IMR-90 (cell line): ENCODE measurements at regions not wholly inside any gene's neighbourhood (a gene's known extent, or its start where the extent isn't known, plus 50 kb on each side); places are given as distances from the start of the nearest gene placed in this dataset.

Experiments
- ATAC-seq: fragments of 200-7000 bp; cut with Tn5 transposase; 2 replicates; pipeline ENCODE4 v1.9.1; 2020; ENCODE audit warnings: low read depth, mild to moderate bottlenecking, moderate library complexity
- BruUV-seq: library from RNA; stranded (reverse); fragments of 400-500 nt; replicated peaks from 2 replicates; lab custom pipeline; 2021; lab: Mats Ljungman, UMichigan
- CTCF ChIA-PET: fragments of 300-600 bp; formaldehyde crosslinking; extraction: SDS; loops from one replicate; lab custom pipeline; 2021; ENCODE audit warnings: antibody characterized with exemption; lab: Yijun Ruan, JAX
- POLR2A ChIA-PET: fragments of 300-600 bp; sonication (Branson Sonifier 250); formaldehyde crosslinking; loops from one replicate; lab custom pipeline; 2022; ENCODE audit warnings: antibody characterized with exemption; ENCODE audit not compliant: unreplicated experiment; lab: Charles Lee
- DNase-seq: peaks from one replicate; pipeline ENCODE4 v3.0.0; 2013
- H2AFZ ChIP-seq: replicated peaks from 2 replicates; pipeline ENCODE3; 2013; ENCODE audit warnings: low read length, mild to moderate bottlenecking; ENCODE audit not compliant: poor library complexity
- H2AK5ac ChIP-seq: 2 replicates; pipeline ENCODE4 v1.6.1; 2013; ENCODE audit warnings: low read depth, low read length, inconsistent platforms
- H2AK9ac ChIP-seq: replicated peaks from 2 replicates; pipeline ENCODE3; 2013; ENCODE audit warnings: mild to moderate bottlenecking, low read depth, low read length, moderate library complexity; ENCODE audit not compliant: poor library complexity
- H2BK120ac ChIP-seq: 2 replicates; pipeline ENCODE4 v1.6.1; 2013; ENCODE audit warnings: low read depth, low read length, inconsistent platforms
- H2BK15ac ChIP-seq: 3 replicates; pipeline ENCODE4 v1.6.1; 2013; ENCODE audit warnings: low read depth, low read length, inconsistent platforms
- H2BK20ac ChIP-seq: 2 replicates; pipeline ENCODE4 v1.6.1; 2013; ENCODE audit warnings: low read depth, mild to moderate bottlenecking, inconsistent platforms, low read length, moderate library complexity
- H2BK5ac ChIP-seq: 2 replicates; pipeline ENCODE4 v1.6.1; 2013; ENCODE audit warnings: mild to moderate bottlenecking, low read depth, low read length, inconsistent platforms; ENCODE audit not compliant: poor library complexity, severe bottlenecking
- H3K14ac ChIP-seq: replicated peaks from 2 replicates; pipeline ENCODE4 v1.6.1; 2013; ENCODE audit warnings: low read depth, low read length, inconsistent platforms
- H3K18ac ChIP-seq: 2 replicates; pipeline ENCODE4 v1.6.1; 2013; ENCODE audit warnings: low read depth, low read length, control low read depth
- H3K23ac ChIP-seq: 2 replicates; pipeline ENCODE4 v1.6.1; 2013; ENCODE audit warnings: low read depth, low read length, inconsistent platforms
- H3K27ac ChIP-seq: 2 replicates; pipeline ENCODE4 v1.5.1; 2013; ENCODE audit warnings: mild to moderate bottlenecking, control low read depth, low read length; ENCODE audit not compliant: insufficient read depth
- H3K27me3 ChIP-seq: 2 replicates; pipeline ENCODE4 v1.6.1; 2013; ENCODE audit warnings: low read length; ENCODE audit not compliant: control insufficient read depth, insufficient read depth
- H3K36me3 ChIP-seq: 2 replicates; pipeline ENCODE4 v1.6.1; 2013; ENCODE audit warnings: low read length, mixed read lengths; ENCODE audit not compliant: control insufficient read depth, insufficient read depth
- H3K4ac ChIP-seq: 2 replicates; pipeline ENCODE4 v1.6.1; 2013; ENCODE audit warnings: low read depth, low read length, inconsistent platforms
- H3K4me1 ChIP-seq: 2 replicates; pipeline ENCODE4 v1.6.1; 2013; ENCODE audit warnings: low read length, mixed read lengths; ENCODE audit not compliant: control insufficient read depth, insufficient read depth
- H3K4me2 ChIP-seq: 2 replicates; pipeline ENCODE4 v1.6.1; 2013; ENCODE audit warnings: low read depth, mild to moderate bottlenecking, control low read depth, low read length, moderate library complexity
- H3K4me3 ChIP-seq: 2 replicates; pipeline ENCODE4 v1.5.1; 2013; ENCODE audit warnings: low read depth, mild to moderate bottlenecking, control low read depth, low read length, moderate library complexity; ENCODE audit not compliant: insufficient read depth
- H3K56ac ChIP-seq: 2 replicates; pipeline ENCODE4 v1.6.1; 2013; ENCODE audit warnings: low read length, inconsistent platforms; ENCODE audit not compliant: insufficient read depth; ENCODE audit errors: extremely low read depth
- H3K79me1 ChIP-seq, 2 experiments: 2 replicates each; pipeline ENCODE4 v1.6.1; 2013; ENCODE audit warnings: low read length in 2 of 2, inconsistent platforms in 1 of 2, low read depth in 1 of 2
- H3K9ac ChIP-seq: 2 replicates; pipeline ENCODE4 v1.6.1; 2013; ENCODE audit warnings: low read depth, low read length, control low read depth
- H3K9me1 ChIP-seq: 2 replicates; pipeline ENCODE4 v1.6.1; 2013; ENCODE audit warnings: low read length, inconsistent platforms; ENCODE audit not compliant: insufficient read depth
- H3K9me3 ChIP-seq: 2 replicates; pipeline ENCODE4 v1.6.1; 2013; ENCODE audit warnings: low read length; ENCODE audit not compliant: control insufficient read depth, insufficient read depth
- H4K20me1 ChIP-seq: 2 replicates; pipeline ENCODE4 v1.6.1; 2013; ENCODE audit warnings: low read length, inconsistent platforms; ENCODE audit not compliant: insufficient read depth
- H4K5ac ChIP-seq: 2 replicates; pipeline ENCODE4 v1.6.1; 2013; ENCODE audit warnings: mild to moderate bottlenecking, low read depth, low read length, control low read depth
- H4K8ac ChIP-seq, 2 experiments: 2 replicates each; pipeline ENCODE4 v1.6.1; 2013; ENCODE audit warnings: low read depth in 2 of 2, low read length in 2 of 2, control low read depth in 1 of 2, inconsistent platforms in 1 of 2
- H4K91ac ChIP-seq: 2 replicates; pipeline ENCODE4 v1.6.1; 2013; ENCODE audit warnings: low read depth, low read length, inconsistent platforms; ENCODE audit not compliant: insufficient read depth
- CEBPB ChIP-seq: IDR thresholded peaks from 2 replicates; pipeline ENCODE4 v1.6.1; 2012; ENCODE audit warnings: low read depth, low read length, improper control_type of control experiment
- CHD1 ChIP-seq: IDR thresholded peaks from 2 replicates; pipeline ENCODE4 v1.6.1; 2012; ENCODE audit warnings: low read depth, low read length, improper control_type of control experiment
- MAFK ChIP-seq: IDR thresholded peaks from 2 replicates; pipeline ENCODE4 v1.6.1; 2012; ENCODE audit warnings: low read depth, low read length, improper control_type of control experiment
- NFE2L2 ChIP-seq: fragments of 150-350 bp; IDR thresholded peaks from 2 replicates; pipeline ENCODE4 v1.6.1; 2016; ENCODE audit warnings: low read depth, mild to moderate bottlenecking, low read length
- POLR2A ChIP-seq: IDR thresholded peaks from 2 replicates; pipeline ENCODE4 v1.6.1; 2012; ENCODE audit warnings: mild to moderate bottlenecking, low read depth, low read length
- RCOR1 ChIP-seq: IDR thresholded peaks from 2 replicates; pipeline ENCODE4 v1.6.1; 2012; ENCODE audit warnings: mild to moderate bottlenecking, low read length, improper control_type of control experiment; ENCODE audit not compliant: insufficient replicate concordance
- RFX5 ChIP-seq: IDR thresholded peaks from 2 replicates; pipeline ENCODE4 v1.8.0; 2012; ENCODE audit warnings: low read depth, mild to moderate bottlenecking, low read length, moderate library complexity
- SMC3 ChIP-seq: fragments of 150-350 bp; IDR thresholded peaks from 2 replicates; pipeline ENCODE4 v1.6.1; 2016; ENCODE audit warnings: low read depth, mild to moderate bottlenecking, antibody characterized with exemption, low read length, moderate library complexity
- WGBS, 2 experiments: methylation state at CpG; one replicate each; pipeline versions ENCODE4 v1.1.5 to v1.1.7; 2013; ENCODE audit warnings: missing lambda C conversion rate in 2 of 2; ENCODE audit not compliant: insufficient read length in 1 of 2; ENCODE audit errors: extremely low coverage in 2 of 2; 5-methylcytosine and 5-hydroxymethylcytosine counted together
- dilution Hi-C: fragments of 300-500 bp; cut with HindIII; formaldehyde crosslinking; loops from one replicate; pipeline ENCODE4 v1.14.3; 2018; ENCODE audit warnings: low sequenced_read_pairs; ENCODE audit not compliant: unreplicated experiment
- in situ Hi-C: fragments of 300-500 bp; cut with MboI; formaldehyde crosslinking; loops from 3 replicates; pipeline ENCODE4 v1.14.3; 2019; ENCODE audit warnings: low sequenced_read_pairs, inconsistent platforms, mixed read lengths
- intact Hi-C: fragments of 100-400 bp; cut with micrococcal nuclease; formaldehyde crosslinking; loops from 2 replicates; pipeline ENCODE4 v1.10.0; 2022
- TF ChIP-seq, protein P1 (sequence below): conservative IDR thresholded peaks from 2 replicates; pipeline ENCODE4 v1.5.1; 2012; ENCODE audit warnings: mild to moderate bottlenecking, low read depth, low read length, improper control_type of control experiment
- TF ChIP-seq, protein P2 (sequence below): fragments of 150-350 bp; IDR thresholded peaks from 2 replicates; pipeline ENCODE4 v1.6.1; 2017; ENCODE audit warnings: mild to moderate bottlenecking, antibody characterized with exemption, low read length, low read depth

DNA sequence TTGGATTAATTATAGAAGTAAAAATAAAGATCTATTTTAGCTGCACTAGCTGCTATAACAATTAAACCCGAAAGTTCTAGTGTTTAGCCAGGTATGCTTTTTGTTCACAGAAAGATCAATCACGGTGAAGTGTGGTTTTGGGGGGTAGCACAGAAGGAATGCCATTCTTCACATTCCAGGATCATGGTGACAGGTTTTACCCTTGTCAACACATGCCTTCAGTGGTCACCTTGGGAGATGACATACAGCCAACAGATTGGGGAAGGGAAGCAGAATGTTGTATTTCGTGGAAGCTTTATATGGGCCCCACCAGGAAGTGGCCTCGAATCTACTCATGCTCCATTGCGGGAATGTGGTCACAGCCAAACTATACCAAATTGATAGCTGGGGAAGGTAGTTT, 753.6 kb downstream of the RAPGEF2 start:
- ChIA-PET CTCF (no interaction called here), POLR2A (no interaction called here)
- Histone ChIP-seq H3K56ac (no peak overlapping the region), H2AFZ (no peak overlapping the region), H3K9ac (no peak overlapping the region), H3K36me3 (no peaks in the 10 kb centered on the region), H3K9me3 (peaks cover under 1% of the 10 kb centered on the region; the same call in 1 of the 2 replicates), H3K4me1 (no peaks in the 10 kb centered on the region), H3K4me3 (no peak overlapping the region), H3K4ac (no peak overlapping the region), H2BK15ac (no peak overlapping the region), H3K14ac (no peak overlapping the region), H2AK5ac (no peak overlapping the region), H3K4me2 (no peak overlapping the region), H2BK20ac (no peak overlapping the region), H3K23ac (no peak overlapping the region), H2BK5ac (no peak overlapping the region), H2AK9ac (no peak overlapping the region), H2BK120ac (no peak overlapping the region), H4K20me1 (no peaks in the 10 kb centered on the region), H3K79me1 (no peaks in the 10 kb centered on the region), H4K5ac (no peak overlapping the region), H3K27me3 (no peaks in the 10 kb centered on the region), H4K91ac (no peak overlapping the region), H3K9me1 (no peaks in the 10 kb centered on the region), H3K27ac (no peak overlapping the region), H4K8ac (no peak overlapping the region), H3K18ac (no peak overlapping the region)
- 0% methylated on average over 2 of the region's 5 CpGs; no CpG with 5 or more reads in 1 of the 2 experiments for WGBS, 2 experiments
- ATAC-seq = no peak
- in situ Hi-C loops (no loop called here), intact Hi-C loops (no loop called here), dilution Hi-C loops (no loop called here)
- TF ChIP-seq SMC3 (no peak), RFX5 (no peak), NFE2L2 (no peak), RCOR1 (no peak), CHD1 (no peak), CEBPB (no peak), MAFK (no peak), POLR2A (no peak)
- TF ChIP-seq, protein P1, sequence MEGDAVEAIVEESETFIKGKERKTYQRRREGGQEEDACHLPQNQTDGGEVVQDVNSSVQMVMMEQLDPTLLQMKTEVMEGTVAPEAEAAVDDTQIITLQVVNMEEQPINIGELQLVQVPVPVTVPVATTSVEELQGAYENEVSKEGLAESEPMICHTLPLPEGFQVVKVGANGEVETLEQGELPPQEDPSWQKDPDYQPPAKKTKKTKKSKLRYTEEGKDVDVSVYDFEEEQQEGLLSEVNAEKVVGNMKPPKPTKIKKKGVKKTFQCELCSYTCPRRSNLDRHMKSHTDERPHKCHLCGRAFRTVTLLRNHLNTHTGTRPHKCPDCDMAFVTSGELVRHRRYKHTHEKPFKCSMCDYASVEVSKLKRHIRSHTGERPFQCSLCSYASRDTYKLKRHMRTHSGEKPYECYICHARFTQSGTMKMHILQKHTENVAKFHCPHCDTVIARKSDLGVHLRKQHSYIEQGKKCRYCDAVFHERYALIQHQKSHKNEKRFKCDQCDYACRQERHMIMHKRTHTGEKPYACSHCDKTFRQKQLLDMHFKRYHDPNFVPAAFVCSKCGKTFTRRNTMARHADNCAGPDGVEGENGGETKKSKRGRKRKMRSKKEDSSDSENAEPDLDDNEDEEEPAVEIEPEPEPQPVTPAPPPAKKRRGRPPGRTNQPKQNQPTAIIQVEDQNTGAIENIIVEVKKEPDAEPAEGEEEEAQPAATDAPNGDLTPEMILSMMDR = no peak
- TF ChIP-seq, protein P2, sequence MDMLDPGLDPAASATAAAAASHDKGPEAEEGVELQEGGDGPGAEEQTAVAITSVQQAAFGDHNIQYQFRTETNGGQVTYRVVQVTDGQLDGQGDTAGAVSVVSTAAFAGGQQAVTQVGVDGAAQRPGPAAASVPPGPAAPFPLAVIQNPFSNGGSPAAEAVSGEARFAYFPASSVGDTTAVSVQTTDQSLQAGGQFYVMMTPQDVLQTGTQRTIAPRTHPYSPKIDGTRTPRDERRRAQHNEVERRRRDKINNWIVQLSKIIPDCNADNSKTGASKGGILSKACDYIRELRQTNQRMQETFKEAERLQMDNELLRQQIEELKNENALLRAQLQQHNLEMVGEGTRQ = no peak
- no peak for DNase-seq
- no TSS peak for BruUV-seq
